ENCODE measurements at regions not wholly inside any gene's neighbourhood (a gene's known extent, or its start where the extent isn't known, plus 50 kb on each side); places are given as distances from the start of the nearest gene placed in this dataset.

GRCh38 chr1:115218034-115218405 is 120.0 kb downstream of the NGF start:
- H3K36me3 Mint-ChIP-seq (ENCODE audit: insufficient read depth in 1 of 3, low read depth in 3 of 3): no peaks in the 10 kb centered on the region
- H3K23ac ChIP-seq (ENCODE audit: insufficient read length, low read depth, low read length): no peak overlapping the region
- no peak for DNase-seq
- no peak overlapping the region for H3K18ac ChIP-seq (ENCODE audit: insufficient read length, low read depth, low read length)
- H3K9me3 Mint-ChIP-seq: no peaks in the 10 kb centered on the region
- H3K56ac ChIP-seq (ENCODE audit: insufficient read length, low read depth, low read length): no peak overlapping the region
- peaks cover 24 to 29% of the 10 kb centered on the region in 2 experiments for H3K4me1 Mint-ChIP-seq
- no peaks in the 10 kb centered on the region for H3K79me2 ChIP-seq (ENCODE audit: insufficient read depth, low read length)
- no CpG with 5 or more reads among the region's 6 CpGs for WGBS (ENCODE audit: extremely low coverage, insufficient read length, low lambda C conversion rate)
- H3K79me1 ChIP-seq (ENCODE audit: insufficient read depth, low read depth, low read length, poor library complexity, severe bottlenecking): no peaks in the 10 kb centered on the region
- H2BK120ac ChIP-seq (ENCODE audit: low read depth, low read length, poor library complexity, severe bottlenecking): no peak overlapping the region
- no peaks in the 10 kb centered on the region for H3K23me2 ChIP-seq (ENCODE audit: insufficient read length, low read depth, low read length, poor library complexity, severe bottlenecking)
- H3K27me3 Mint-ChIP-seq (ENCODE audit: low read depth): no peaks in the 10 kb centered on the region
- H3K27ac ChIP-seq (ENCODE audit: insufficient read length, low read depth, low read length): no peak overlapping the region
- no peak overlapping the region for H4K8ac ChIP-seq (replicated peaks; ENCODE audit: insufficient read length, low read depth, low read length)
- H3K4me3 Mint-ChIP-seq: no peak overlapping the region
- H2BK12ac ChIP-seq (ENCODE audit: insufficient read length, low read depth, low read length): no peak overlapping the region
- no peak overlapping the region for H2BK5ac ChIP-seq (ENCODE audit: insufficient read length, low read length)
- H3K14ac ChIP-seq (ENCODE audit: insufficient read depth, low read length): no peak overlapping the region
- no peak overlapping the region for H3K4ac ChIP-seq (ENCODE audit: low read depth, low read length)
- H2AK5ac ChIP-seq (ENCODE audit: insufficient read length, low read length): no peak overlapping the region
- H2BK20ac ChIP-seq (ENCODE audit: low read depth, low read length, poor library complexity, severe bottlenecking): no peak overlapping the region
- no peak overlapping the region for H2BK15ac ChIP-seq (ENCODE audit: low read depth, low read length)
- H3K27ac Mint-ChIP-seq: no peak overlapping the region
- no peak overlapping the region for H4K5ac ChIP-seq (ENCODE audit: insufficient read length, low read depth, low read length)
- H3K4me2 ChIP-seq (ENCODE audit: insufficient read depth, insufficient read length, low read length): no peak overlapping the region
- H3K27me3 ChIP-seq (ENCODE audit: insufficient read depth, low read length): no peaks in the 10 kb centered on the region
- no peaks in the 10 kb centered on the region for H3K9me3 ChIP-seq (ENCODE audit: control insufficient read depth, low read depth, low read length)
- no peaks in the 10 kb centered on the region for H4K20me1 ChIP-seq (ENCODE audit: control insufficient read depth, insufficient read depth, insufficient read length)
- no peak for TF ChIP-seq CTCF (conservative IDR thresholded peaks at IDR 0.05)
- no peak overlapping the region for H4K91ac ChIP-seq (ENCODE audit: insufficient read length, low read depth, low read length)
- no peak overlapping the region for H3K9ac ChIP-seq (ENCODE audit: extremely low read depth, insufficient read length, low read length)
- H3K4me1 ChIP-seq (ENCODE audit: insufficient read depth, low read length): peaks cover 10% of the 10 kb centered on the region; the same call in 1 of the 2 replicates
- H2AFZ ChIP-seq (ENCODE audit: low read length): no peak overlapping the region
- no peak overlapping the region for H3T11ph ChIP-seq (ENCODE audit: low read length)
